Adrenal gland (tissue), 5 donors: ENCODE measurements at regions not wholly inside any gene's neighbourhood (a gene's known extent, or its start where the extent isn't known, plus 50 kb on each side); places are given as distances from the start of the nearest gene placed in this dataset.

Experiments used
- CTCF ChIP-seq, 6 experiments: fragments of 450-650 bp in 4 of 6; fragments of 200-600 bp in 2 of 6; sonication (generic) in 1 of 6; IDR thresholded peaks; 1 replicate in 5 of 6; 2 replicates in 1 of 6; pipeline versions ENCODE4 v1.5.1 to v1.8.0; 2016 to 2021; ENCODE audit warnings: antibody characterized with exemption in 6 of 6, mild to moderate bottlenecking in 2 of 6, moderate library complexity in 1 of 6
- POLR2A ChIP-seq, 2 donors: fragments of 450-650 bp; IDR thresholded peaks; one replicate each; pipeline ENCODE4 v1.6.1; 2017; ENCODE audit warnings: antibody characterized with exemption in 2 of 2, mild to moderate bottlenecking in 2 of 2, moderate library complexity in 1 of 2
- donor health status: DM: no; HTN: no; CAD: no.

- TF ChIP-seq POLR2A (IDR thresholded peaks at IDR 0.05), result no peak
- no peak for TF ChIP-seq CTCF (IDR thresholded peaks at IDR 0.05)
These were observed 274.0 kb downstream of the NOVA1 start for GRCh38 chr14:26323869-26324268.
